Body of pancreas (tissue), 4 donors: ENCODE measurements at regions not wholly inside any gene's neighbourhood (a gene's known extent, or its start where the extent isn't known, plus 50 kb on each side); places are given as distances from the start of the nearest gene placed in this dataset.

Experiments used
- ATAC-seq: fragments of 150-250 bp; one replicate; pipeline ENCODE4 v1.9.1; 2016
- DNase-seq, 4 donors: peaks; one replicate each; pipeline ENCODE4 v3.0.0-alpha.2; 2019
- H3K27ac ChIP-seq, 4 donors: fragments of 200-600 bp; sonication (generic); 1 replicate in 3 of 4; 2 replicates in 1 of 4; pipeline versions ENCODE4 v1.5.1 to v1.6.1; 2016 to 2019; ENCODE audit warnings: mild to moderate bottlenecking in 1 of 4, mixed read lengths in 1 of 4, moderate library complexity in 1 of 4
- H3K27me3 ChIP-seq, 2 donors: fragments of 200-600 bp; sonication (generic); one replicate each; pipeline ENCODE4 v1.6.0; 2016; ENCODE audit warnings: mild to moderate bottlenecking in 1 of 2
- H3K36me3 ChIP-seq, 2 donors: fragments of 200-600 bp; sonication (generic); replicated peaks in 1 of 2; 2 replicates each; pipeline ENCODE4 v1.5.1; 2016; ENCODE audit warnings: low read depth in 2 of 2; ENCODE audit not compliant: insufficient read depth in 1 of 2
- H3K4me1 ChIP-seq: fragments of 200-600 bp; sonication (generic); one replicate; pipeline ENCODE4 v1.6.0; 2016
- H3K4me3 ChIP-seq, 2 donors: fragments of 200-600 bp; sonication (generic); 1 replicate in 1 of 2; 2 replicates in 1 of 2; pipeline ENCODE4 v1.5.1; 2016 to 2019
- H3K9me3 ChIP-seq, 3 donors: fragments of 200-600 bp; sonication (generic); 1 replicate in 2 of 3; 2 replicates in 1 of 3; pipeline ENCODE4 v1.5.1; 2016
- POLR2A ChIP-seq, 3 donors: fragments of 450-650 bp; IDR thresholded peaks; one replicate each; pipeline ENCODE4 v1.6.1; 2016; ENCODE audit warnings: antibody characterized with exemption in 3 of 3, mild to moderate bottlenecking in 2 of 3
- WGBS, 2 donors: methylation state at CpG; one replicate each; pipeline ENCODE4 v1.1.5; 2017; 5-methylcytosine and 5-hydroxymethylcytosine counted together
- intact Hi-C: fragments of 100-400 bp; cut with DNase I; formaldehyde crosslinking; loops from one replicate; pipeline ENCODE4 v1.15.1; 2023
- TF ChIP-seq, protein P1 (sequence below), 7 experiments: fragments of 450-650 bp in 4 of 7; fragments of 200-600 bp in 3 of 7; sonication (generic) in 3 of 7; IDR thresholded peaks; one replicate each; pipeline ENCODE4 v1.5.1; 2016 to 2019; ENCODE audit warnings: antibody characterized with exemption in 7 of 7

- Histone ChIP-seq H3K36me3 (no peaks in the 10 kb centered on the region), H3K4me1 (no peaks in the 10 kb centered on the region), H3K9me3 (peaks cover 0 to 6% (median 0%) of the 10 kb centered on the region in 3 donors), H3K27me3 (no peaks in the 10 kb centered on the region), H3K4me3 (no peak overlapping the region), H3K27ac (no peak overlapping the region)
- DNase-seq (no peak), ATAC-seq (no peak)
- TF ChIP-seq, protein P1, sequence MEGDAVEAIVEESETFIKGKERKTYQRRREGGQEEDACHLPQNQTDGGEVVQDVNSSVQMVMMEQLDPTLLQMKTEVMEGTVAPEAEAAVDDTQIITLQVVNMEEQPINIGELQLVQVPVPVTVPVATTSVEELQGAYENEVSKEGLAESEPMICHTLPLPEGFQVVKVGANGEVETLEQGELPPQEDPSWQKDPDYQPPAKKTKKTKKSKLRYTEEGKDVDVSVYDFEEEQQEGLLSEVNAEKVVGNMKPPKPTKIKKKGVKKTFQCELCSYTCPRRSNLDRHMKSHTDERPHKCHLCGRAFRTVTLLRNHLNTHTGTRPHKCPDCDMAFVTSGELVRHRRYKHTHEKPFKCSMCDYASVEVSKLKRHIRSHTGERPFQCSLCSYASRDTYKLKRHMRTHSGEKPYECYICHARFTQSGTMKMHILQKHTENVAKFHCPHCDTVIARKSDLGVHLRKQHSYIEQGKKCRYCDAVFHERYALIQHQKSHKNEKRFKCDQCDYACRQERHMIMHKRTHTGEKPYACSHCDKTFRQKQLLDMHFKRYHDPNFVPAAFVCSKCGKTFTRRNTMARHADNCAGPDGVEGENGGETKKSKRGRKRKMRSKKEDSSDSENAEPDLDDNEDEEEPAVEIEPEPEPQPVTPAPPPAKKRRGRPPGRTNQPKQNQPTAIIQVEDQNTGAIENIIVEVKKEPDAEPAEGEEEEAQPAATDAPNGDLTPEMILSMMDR (IDR thresholded peaks at IDR 0.05): no peak
- no peak for TF ChIP-seq POLR2A (IDR thresholded peaks at IDR 0.05)
- intact Hi-C loops: no loop called here
- 63% methylated on average over 1 to 2 of the region's 2 CpGs for WGBS, 2 donors
Observed at GRCh38 chr12:17949558-17950141, 140.3 kb downstream of the RERGL start.

GRCh38 chr12:17928708-17929366 lies 161.2 kb downstream of the RERGL start:
- WGBS, 2 donors: 21 to 31% methylated on average over 4 of the region's 4 CpGs
- TF ChIP-seq, protein P1 (IDR thresholded peaks at IDR 0.05): no peak
- no peak for TF ChIP-seq POLR2A (IDR thresholded peaks at IDR 0.05)
- H3K4me3 ChIP-seq: no peak overlapping the region

GRCh38 chr12:17918013-17918412 lies 172.0 kb downstream of the RERGL start:
- no peak overlapping the region for H3K4me3 ChIP-seq
- intact Hi-C loops: no loop called here
- no peaks in the 10 kb centered on the region for H3K9me3 ChIP-seq
- DNase-seq: no peak
- H3K27ac ChIP-seq: no peak overlapping the region
- H3K27me3 ChIP-seq: no peaks in the 10 kb centered on the region
- H3K36me3 ChIP-seq: no peaks in the 10 kb centered on the region
- WGBS, 2 donors: 85 to 94% methylated on average over 1 of the region's 1 CpG
- TF ChIP-seq, protein P1 (IDR thresholded peaks at IDR 0.05): no peak
- no peak for TF ChIP-seq POLR2A (IDR thresholded peaks at IDR 0.05)
- no peaks in the 10 kb centered on the region for H3K4me1 ChIP-seq
- no peak for ATAC-seq

More at GRCh38 chr12:17928708-17929366, 161.2 kb downstream of the RERGL start:
- H3K27me3 ChIP-seq: no peaks in the 10 kb centered on the region
- H3K4me1 ChIP-seq: no peaks in the 10 kb centered on the region
- H3K36me3 ChIP-seq: no peaks in the 10 kb centered on the region
- intact Hi-C loops: no loop called here
- H3K9me3 ChIP-seq: no peaks in the 10 kb centered on the region
- DNase-seq (no peak), ATAC-seq (no peak)
- H3K27ac ChIP-seq: no peak overlapping the region

GRCh38 chr12:17884581-17884980 lies 205.4 kb downstream of the RERGL start:
- TF ChIP-seq, protein P1 (IDR thresholded peaks at IDR 0.05): no peak
- no peak for TF ChIP-seq POLR2A (IDR thresholded peaks at IDR 0.05)
- 86 to 88% methylated on average over 1 of the region's 1 CpG for WGBS, 2 donors
- Histone ChIP-seq H3K27me3 (no peaks in the 10 kb centered on the region), H3K4me1 (no peaks in the 10 kb centered on the region), H3K27ac (no peak overlapping the region), H3K9me3 (no peaks in the 10 kb centered on the region), H3K4me3 (no peak overlapping the region), H3K36me3 (no peaks in the 10 kb centered on the region)
- intact Hi-C loops: no loop called here
- ATAC-seq: no peak
- no peak for DNase-seq

GRCh38 chr12:17878714-17879113 lies 211.3 kb downstream of the RERGL start:
- WGBS, 2 donors: 30 to 44% methylated on average over 1 of the region's 1 CpG
- H3K36me3 ChIP-seq: no peaks in the 10 kb centered on the region
- H3K27ac ChIP-seq: no peak overlapping the region
- DNase-seq (no peak), ATAC-seq (no peak)
- no peaks in the 10 kb centered on the region for H3K27me3 ChIP-seq
- H3K9me3 ChIP-seq: no peaks in the 10 kb centered on the region
- intact Hi-C loops: no loop called here
- H3K4me1 ChIP-seq: no peaks in the 10 kb centered on the region
- TF ChIP-seq, protein P1 (IDR thresholded peaks at IDR 0.05): no peak
- TF ChIP-seq POLR2A (IDR thresholded peaks at IDR 0.05): no peak
- no peak overlapping the region for H3K4me3 ChIP-seq
